GM21619 (cell line): ENCODE measurements at regions not wholly inside any gene's neighbourhood (a gene's known extent, or its start where the extent isn't known, plus 50 kb on each side); places are given as distances from the start of the nearest gene placed in this dataset.

Source experiments
- ATAC-seq: cut with Tn5 transposase; IDR thresholded peaks from one replicate; pipeline ENCODE4 v1.9.1; 2021; ENCODE audit not compliant: unreplicated experiment

DNA sequence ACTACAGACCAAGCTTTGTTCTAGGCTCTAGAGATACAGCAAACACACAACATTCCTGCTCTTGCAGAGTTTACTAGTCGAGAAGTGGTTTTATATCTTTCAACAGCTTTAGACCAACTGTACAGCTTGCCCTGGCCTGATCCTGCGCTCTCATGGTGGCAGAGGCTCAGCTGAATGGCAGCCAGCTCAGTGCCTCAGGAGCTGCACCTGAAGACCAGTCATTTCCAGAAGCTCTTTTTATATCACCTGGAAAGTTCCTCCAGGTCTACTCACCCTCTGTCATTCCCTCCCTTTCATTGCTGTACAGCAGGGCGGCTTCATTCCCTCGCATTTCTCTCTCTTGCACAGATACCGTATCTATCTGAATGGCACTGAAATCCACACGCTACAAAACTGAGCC, 319.8 kb downstream of the GATA3 start:
- no peak for ATAC-seq

DNA sequence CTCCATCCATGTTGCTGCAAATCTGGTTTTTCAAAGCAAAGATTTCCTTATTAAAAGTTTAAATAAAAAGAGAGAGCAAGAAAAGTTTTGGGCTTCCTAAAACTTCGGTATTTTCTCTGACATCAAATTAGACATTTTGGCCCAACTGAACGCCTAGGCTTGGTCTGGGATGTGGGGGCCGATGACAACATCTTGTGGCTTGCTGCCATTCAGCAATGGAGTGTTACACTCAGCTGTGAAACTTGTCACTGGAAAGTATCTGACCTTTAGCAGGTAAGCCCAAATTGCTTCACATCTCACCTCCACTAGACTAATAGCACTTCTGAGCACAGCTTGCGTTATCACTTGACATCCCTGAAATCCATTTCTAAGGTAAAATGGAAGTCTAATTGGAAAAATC, 320.6 kb downstream of the GATA3 start:
- ATAC-seq, result no peak

DNA sequence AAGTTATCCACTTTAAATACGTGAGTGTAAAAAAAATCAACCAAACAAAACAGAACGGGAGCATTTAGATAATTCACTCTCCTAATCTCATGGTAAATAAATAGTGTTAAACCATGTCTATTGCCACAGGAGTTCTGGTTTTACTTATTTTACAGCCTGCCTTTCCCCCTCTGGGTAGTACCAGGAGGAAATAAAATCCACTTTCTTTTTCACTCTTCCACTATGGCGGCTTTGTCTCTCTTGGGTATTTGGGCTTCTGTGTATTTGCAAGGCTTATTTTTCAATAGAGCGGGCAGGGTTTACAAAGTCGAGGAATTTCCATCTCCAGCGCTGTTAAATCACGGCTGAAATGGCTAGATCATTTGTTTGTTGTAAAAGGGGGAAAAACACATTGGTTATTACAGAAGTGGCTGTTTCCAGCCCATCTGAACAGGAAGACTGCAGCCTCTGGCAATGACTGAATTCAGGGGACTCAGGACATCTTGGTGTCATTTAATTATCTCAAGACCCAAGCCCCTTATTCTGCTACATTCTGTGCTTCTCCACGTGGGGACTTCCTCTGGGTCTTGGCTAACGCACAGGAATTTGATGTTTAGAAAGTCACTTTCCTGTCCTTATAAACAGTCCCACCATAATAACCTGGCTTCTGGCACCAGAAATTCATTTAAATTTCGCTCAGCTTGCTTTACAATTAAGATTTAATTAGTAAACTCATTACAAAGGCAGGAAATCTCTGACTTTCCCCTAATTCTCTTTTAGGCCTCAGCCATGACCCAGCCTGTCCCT, 323.9 kb downstream of the GATA3 start:
- no peak for ATAC-seq

DNA sequence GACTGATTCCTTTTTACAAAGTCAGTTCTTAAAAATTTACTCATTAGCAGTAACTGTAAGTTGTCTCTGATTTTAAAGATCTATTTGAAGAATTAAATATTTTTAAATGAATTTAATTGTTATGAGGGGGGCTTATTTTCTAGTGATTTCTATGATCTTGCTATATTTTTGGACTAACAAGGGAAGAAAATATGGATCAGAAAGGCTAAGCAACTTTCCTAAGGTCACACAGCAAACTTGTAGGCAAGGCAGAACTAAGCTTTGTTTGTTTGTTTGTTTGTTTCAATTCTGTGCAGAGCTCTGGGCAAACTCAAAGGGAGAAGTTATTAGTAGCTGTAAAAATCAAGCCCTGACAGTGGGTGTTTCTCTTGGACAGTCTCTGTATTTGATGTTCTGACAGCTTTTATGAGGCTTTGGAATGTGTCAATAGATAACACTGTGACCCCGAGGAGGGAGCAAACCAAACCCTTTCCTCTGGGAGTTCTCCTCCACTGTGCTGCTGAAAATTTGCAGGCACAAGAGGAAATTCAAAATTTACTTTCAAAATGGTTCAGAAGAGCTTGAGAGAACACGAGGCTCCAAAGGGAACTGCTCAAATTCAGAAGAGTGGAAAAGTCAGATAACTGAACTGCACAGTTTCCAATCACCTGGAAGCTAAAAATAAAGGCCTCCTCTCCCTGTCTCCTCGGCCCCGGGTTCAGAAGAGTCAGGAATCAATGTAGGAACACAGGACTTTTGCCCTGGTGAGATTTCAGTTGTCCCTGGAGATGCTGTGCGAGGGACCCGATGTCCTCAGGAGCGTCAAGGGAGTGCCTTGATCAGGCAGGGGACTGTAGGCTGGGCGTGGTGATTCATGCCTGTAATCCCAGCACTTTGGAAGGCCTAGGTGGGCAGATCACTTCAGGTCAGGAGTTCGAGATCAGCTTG, 325.7 kb downstream of the GATA3 start:
- ATAC-seq, result no peak

DNA sequence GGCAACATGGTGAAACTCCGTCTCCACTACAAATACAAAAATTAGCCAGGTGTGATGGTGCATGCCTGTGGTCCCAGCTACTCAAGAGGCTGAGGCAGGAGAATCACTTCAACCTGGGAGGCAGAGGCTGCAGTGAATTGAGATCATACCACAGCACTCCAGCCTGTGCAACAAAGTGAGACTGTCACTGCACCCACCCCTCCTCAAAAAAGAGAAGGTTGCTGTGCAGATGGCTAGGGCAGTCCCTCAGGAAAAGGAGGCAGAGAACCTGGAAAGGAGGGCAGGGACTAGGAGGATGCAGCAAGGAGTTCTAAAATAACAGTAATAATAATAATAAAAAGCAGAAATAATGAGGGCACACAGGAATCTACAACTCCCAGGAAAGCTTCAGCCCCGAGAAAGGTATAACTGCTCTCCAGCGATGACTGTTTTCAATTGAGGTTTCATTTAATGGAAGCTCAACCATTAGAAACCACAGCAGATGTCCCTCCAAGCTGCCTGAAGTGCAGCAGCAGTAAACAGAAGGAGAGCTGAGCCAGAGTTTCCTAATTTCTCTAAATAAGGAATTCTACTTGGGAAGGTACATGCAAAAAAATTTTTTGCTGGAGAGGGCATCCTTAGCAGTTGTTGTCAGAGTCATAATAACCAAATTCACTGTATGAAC, 326.5 kb downstream of the GATA3 start:
- ATAC-seq, result no peak

DNA sequence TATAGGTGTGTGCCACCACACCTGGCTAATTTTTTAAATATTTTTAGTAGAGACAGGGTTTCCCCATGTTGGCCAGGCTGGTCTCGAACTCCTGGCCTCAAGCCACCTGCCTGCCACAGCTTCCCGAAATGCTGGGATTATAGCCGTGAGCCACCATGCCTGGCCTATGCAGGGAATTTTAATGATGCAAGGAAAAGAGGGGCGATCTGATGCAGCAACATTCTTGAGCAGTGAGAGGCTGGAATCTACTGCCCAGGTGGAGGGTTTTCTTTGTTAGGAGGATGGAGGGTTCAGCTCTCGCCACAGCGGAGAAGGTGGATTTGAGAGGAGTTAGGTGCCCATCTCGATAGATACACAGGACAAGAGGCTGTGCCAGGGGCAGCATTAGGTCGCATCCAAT, 332.3 kb downstream of the GATA3 start:
- ATAC-seq, result no peak

DNA sequence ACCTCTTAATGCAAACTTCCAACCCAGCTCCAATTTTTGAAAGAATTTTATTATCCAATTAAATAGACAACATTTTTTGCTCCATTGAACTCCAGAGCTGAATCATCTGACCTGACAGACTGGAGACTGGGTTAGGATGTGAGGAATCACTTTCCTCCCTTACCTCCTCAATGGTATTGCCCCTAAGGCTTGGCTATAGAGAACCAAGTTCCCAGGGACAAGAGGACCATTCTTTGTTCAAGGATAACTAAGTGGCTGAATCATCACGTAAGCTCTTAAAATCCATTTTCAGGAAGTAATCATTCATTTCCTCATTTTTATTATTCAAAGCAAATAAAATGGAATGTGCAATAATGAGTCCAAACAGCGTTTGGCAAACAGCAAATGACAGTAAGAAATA, 335.1 kb downstream of the GATA3 start:
- ATAC-seq, result no peak

DNA sequence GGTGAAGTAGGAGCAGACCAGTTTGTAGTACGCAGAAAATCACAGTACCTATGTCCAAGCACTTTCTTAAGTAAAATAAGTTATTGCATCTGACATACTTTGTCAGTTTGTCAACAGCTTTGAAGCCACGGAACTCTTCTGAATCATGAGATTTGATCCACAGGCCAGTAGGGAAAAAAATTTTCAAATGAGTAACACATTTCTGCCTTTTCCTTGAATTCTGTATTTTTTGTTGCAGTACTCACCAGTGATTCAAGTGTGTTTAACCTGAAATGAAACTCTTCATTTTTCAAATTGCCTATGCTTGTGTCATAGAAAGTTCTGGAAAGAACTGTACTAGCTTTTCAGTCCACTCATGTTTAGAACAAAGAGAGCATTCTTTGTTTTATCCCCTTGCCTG, 337.7 kb downstream of the GATA3 start:
- no peak for ATAC-seq

DNA sequence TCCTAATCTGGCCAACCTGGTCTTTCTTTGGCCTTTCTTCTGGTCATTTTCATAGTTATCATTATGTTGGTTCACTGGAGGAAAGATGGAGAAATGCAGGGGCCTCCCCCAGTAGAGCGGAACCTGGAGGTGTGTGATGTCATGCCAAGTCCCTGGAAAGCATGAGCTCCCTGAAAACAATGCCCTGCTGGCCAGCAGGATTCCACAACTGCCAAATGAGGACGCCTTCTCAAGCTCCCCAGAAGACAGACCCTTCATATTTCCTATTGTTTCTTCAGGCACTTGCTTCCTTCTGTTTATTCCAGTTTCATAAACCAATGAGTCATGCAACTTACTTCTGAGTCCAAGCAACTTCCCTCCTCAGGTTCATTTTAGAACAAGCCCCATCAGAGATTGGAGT, 339.0 kb downstream of the GATA3 start:
- no peak for ATAC-seq

DNA sequence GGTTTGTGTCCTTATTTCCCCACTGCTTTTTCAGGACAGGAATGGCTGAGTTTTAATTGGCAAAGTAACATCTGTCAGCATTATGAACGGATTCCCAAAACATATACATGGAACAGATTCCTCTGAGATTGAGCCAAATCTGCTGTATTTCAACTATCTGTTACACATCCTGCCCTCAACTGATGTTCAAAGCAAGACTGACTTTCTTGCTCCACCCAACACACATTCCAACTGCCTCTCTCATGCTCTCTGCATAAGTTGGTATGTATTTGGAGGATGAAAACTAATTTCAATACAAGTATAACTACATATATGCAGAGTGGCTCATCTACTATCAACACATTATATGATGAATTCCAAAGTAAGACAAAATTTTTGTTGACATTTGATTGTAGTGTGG, 342.2 kb downstream of the GATA3 start:
- no peak for ATAC-seq

DNA sequence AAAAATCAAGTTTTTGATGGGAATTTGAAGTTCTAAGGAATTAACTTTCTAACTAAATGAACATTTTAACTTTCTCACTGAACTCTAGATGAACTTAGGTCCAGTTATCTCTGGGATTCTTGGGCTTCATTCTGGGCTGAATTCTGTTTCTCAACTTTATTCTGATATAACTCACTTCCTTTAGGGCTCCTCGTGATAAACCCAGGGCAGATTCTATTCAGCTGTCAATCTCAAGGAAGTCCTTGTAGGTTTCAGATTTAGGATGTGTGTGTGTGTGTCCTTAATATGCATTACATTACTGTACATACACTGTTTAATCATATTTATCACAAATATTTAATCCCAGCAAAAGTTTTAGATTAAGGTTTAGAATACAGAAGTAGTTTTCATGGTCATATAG, 344.3 kb downstream of the GATA3 start:
- no peak for ATAC-seq

DNA sequence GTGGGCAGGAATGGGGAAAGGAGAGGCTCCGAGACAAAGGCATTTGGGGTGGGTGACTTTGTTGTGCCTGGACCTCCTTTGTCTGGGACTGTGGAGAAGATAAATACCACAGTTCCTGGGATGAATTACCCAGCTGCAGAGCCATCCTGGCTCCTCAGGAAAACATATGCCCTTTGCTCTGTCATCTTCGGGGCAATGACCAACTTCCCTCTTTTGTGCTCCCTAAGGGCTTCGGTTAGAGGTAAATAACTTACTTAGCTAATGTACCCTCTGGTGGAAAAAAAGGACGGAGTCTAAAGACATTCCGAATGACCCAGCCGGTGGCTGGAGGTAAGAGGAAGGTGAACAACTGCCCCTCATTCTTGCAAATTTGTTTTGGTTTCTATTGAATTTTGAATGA, 345.7 kb downstream of the GATA3 start:
- ATAC-seq, result no peak

DNA sequence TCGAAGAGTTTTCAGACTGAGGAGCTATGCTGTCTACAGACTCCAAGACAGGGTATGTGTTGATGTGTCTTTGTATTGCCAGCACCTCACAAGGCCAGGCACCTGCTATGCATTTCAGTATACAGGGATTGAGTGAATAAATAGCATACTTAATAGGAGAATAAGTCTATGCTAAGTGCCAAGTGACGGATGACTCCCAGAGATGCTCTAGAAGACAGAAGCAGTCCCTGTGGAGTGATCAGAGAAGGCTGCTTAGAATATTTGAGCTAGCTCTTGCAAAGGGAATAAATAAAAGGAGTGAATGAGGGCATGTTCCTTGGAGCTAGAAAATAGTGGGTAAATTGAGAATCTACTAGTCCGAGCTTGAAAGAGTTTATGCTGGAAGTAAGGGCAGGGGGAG, 346.4 kb downstream of the GATA3 start:
- ATAC-seq, result no peak

DNA sequence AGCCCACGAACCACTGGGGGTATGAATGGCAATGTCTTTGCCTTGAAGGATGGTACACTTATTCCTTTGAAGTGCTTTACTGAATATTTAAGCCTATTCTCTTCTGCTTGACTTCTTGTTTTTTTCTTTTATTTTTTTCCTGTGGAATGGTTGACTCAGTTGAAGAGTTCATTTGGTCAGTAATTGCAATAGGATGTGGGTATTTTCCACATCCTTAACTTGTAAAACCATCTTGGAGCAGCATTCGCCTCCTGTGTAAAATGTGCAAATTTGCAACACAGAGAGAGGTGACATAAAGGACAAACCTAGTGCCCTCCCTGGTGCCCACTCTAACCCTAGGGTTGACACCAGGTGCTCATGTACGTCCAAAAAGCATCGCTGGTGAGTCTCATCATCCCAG, 347.0 kb downstream of the GATA3 start:
- no peak for ATAC-seq

DNA sequence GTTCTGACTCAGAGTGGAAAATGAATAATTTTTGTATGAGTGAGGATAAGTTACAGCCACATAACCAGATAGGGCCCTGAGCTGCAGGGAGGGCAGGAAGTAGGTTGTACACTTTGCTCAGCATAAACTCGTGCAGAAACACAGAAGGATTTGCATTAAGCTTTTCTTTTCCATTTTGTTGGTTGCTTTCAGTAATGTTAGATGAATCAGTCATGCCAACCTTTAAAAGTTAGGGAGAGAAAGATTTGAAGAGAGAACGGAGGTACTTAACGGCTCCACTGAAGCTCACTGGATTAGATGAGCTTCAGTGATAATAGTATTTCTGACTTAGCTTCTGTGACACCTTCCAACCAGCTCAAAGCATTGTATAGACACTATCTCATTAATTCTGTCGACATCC, 348.1 kb downstream of the GATA3 start:
- ATAC-seq, result no peak

DNA sequence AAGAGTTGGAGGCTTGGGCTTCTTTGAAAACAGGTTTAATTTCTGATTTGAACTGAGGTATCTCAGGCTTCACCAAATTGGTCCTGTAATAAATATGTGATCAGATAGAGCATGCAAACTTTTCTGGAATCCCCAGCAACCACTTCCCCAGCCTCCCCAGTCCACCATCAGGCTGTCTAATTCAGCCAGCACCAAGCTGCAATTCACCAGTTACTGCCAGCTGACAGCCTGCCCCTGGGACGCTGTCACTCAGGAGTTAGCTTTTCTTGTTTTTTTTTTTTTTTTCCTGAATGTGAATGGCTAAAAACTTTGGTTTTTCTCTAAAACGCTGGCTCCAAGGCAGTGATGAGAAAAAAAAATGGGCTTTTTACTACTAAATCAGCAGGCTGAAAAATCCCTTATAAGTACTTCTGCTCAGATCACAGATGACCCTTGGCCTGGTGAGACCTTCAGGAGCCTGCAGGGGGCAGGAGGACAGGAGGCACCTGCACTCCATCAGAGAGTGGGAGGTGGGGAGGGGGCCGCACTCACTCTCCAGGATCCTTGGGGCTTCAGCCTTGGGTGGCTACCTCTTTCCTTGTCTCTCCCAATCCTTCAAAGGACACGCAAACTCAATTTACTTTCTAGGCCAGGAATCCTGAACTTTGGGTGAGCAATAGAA, 349.4 kb downstream of the GATA3 start:
- no peak for ATAC-seq

DNA sequence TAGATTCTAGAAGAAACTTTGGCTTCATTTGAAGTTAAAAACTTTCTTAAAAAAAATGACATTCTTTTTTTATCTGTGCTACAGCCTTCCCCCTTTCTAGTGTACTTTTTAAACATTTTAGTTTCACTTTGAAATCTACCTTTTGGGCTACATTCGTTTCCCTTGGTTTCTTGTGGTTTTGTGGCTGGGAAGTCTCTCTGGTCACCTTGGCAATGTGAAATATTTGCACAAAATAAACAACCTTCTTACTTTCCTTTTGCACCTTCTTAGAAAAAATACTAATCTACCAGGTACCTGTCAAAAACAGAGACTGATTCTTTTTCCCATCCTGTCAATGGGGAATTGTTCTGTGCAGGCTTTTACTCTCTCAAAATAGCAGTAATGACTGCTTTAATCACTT, 350.2 kb downstream of the GATA3 start:
- ATAC-seq, result peak; percentile 80

DNA sequence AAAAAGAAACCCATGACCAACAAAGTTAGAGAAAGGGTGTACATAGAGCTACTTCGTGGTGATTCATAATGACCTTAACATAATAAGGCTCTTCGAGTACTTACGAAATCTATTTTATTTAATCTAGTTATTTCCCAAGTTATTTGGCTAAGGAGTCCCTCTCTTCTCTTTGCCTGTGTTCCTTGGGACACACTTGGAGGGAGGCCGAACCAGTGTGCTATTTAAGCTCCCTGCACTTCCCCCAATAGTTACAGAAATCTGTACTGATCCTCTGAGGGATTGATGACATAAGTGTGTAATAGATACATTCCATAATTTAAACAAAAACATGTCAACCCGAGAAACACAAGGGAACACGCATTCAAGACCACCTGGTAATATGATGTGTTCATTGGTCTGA, 351.1 kb downstream of the GATA3 start:
- no peak for ATAC-seq

DNA sequence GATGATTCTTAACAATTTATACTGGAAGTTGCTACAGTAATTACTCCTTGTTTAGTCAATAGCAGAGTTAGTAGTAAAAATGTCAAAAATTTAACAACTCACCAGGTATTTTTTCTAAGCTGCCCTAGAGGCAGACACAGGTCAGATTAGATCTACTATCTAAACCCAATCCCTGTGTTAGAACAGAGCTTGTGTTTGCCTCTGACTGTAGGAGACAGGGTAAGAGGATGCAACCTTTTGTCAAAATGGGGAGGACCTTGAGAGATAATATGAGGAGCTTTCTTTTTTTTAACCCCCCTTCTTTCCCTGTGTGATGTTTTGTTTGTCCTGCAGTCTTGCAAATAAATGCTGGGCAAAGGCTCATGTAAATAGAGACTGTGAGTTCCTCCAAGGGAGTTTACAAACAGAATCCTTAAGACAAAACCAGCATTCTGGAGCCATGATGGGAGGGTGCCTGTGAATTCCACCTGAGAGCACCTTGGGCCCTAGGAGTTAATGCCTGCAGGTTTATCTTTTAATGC, 353.1 kb downstream of the GATA3 start:
- no peak for ATAC-seq

DNA sequence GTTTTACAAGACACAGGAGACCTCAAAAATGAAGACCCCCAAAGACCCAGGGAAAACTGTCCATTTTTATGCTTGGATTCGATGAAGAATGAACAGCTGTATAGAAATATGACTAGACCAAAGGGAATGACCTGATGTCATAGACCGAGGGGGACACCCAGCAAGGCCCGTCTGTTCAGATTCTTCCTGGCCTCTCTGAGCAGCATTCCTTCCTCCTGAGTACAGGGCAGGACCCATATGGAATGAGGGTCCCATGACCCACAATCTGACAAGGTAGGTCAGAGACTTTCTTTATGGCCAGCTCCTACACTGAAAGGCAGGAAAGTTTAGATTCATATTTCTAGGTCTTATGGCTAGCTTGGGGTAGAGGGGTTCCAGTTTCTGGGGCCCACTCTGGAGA, 356.0 kb downstream of the GATA3 start:
- no peak for ATAC-seq

DNA sequence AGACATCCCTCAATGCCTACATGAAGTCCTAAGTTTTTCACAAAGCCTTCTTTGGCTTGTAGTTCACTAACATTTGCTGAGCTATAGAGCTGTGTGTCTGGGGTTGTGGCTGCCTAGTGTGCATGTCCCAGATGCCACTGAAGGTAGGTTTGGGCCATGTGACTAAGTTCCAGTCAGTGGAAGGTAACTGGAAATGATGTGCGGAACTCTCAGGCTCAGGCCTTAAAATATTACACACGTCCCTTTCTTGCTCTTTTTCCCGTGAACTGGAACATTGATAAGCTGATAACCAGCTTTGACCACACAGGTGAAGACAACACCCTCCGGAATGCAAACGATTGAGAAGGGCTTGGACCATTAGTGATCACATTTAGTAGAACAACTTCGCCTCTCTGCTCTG, 358.1 kb downstream of the GATA3 start:
- ATAC-seq, result no peak
